NCI-H2081 (cell line): ENCODE measurements at regions not wholly inside any gene's neighbourhood (a gene's known extent, or its start where the extent isn't known, plus 50 kb on each side); places are given as distances from the start of the nearest gene placed in this dataset.

Experiments
- DNase-seq, 2 experiments: peaks; one replicate each; lab custom pipeline; 2025; lab: John Stamatoyannopoulos, UW

DNA sequence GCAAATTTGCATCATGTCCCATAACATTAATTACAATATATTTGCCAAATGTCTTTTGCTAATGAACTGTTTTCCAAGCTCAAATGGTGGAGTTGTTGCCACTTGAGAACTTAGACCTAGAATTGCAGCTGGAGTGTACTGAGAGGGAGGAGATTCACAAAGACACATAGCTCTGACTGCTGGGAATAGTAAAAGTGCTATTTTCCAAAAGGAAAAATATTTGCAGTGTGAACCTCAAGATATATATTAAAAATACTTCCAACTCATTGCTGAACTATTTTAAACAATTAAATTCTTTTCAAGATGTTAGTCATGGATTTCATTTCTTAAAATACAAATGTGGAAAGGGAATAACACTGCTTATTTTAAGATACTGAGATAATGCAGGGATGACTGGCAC is 666.8 kb upstream of the ARPP21 start:
- no peak for DNase-seq

- no peak for DNase-seq
These were observed 665.7 kb upstream of the ARPP21 start for GRCh38 chr3:34973586-34973985.

DNA sequence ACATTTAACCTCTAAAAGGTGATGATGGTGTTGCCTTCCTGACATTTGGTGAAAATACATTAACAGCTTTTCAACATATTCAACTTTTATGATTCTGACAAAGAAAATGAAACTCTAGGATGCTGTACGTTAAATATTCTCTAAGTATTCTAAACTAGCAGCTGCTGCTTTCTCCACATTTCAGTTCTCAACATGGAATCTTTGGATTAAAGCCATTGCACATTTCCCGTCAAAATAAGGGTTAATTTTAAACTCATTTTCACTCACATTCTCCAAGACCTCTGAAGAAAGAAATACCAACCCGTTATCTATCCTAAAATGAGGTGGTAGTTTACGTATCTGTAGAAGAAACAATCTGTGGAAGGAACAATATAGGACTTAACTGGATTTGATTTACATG is 655.7 kb upstream of the ARPP21 start:
- DNase-seq = no peak

DNA sequence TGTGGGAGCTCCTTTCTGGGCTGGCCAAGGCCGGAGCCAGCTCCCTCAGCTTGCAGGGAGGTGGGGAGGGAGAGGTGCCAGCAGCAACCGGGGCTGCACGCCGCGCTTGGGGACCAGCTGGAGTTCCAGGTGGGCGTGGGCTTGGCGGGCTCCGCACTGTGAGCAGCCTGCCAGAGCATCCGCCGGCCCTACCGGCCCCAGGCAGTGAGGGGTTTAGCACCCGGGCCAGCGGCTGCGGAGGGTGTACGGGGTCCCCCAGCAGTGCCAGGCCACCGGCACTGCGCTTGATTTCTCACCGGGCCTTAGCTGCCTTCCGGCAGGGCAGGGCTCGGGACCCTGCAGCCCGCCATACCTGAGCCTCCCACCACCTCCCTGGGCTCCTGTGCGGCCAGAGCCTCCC is 651.0 kb upstream of the ARPP21 start:
- no peak for DNase-seq

GRCh38 chr3:34995796-34996430 is 643.4 kb upstream of the ARPP21 start:
- DNase-seq = no peak

DNA sequence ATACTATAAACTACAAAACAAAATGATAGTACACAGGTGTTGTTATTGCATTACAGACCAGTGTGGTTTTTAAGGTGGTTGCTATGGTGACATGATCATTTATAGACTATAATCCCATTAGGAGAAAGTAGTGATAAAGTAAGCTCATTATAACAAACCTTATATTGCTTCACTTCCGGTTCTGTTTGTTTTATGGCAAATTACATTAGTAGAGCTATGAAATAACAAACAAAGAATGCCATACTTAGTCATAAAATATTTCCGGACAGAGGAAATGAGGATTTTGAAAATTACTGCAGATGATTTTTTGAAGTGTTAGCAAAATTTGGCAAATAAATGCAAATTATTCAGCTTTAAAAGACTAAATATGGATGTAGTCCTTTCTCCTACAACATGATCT is 640.4 kb upstream of the ARPP21 start:
- DNase-seq = no peak

- DNase-seq = no peak
These were observed 627.1 kb upstream of the ARPP21 start for GRCh38 chr3:35012214-35012613.

GRCh38 chr3:35028157-35028556 is 611.2 kb upstream of the ARPP21 start:
- DNase-seq = no peak

DNA sequence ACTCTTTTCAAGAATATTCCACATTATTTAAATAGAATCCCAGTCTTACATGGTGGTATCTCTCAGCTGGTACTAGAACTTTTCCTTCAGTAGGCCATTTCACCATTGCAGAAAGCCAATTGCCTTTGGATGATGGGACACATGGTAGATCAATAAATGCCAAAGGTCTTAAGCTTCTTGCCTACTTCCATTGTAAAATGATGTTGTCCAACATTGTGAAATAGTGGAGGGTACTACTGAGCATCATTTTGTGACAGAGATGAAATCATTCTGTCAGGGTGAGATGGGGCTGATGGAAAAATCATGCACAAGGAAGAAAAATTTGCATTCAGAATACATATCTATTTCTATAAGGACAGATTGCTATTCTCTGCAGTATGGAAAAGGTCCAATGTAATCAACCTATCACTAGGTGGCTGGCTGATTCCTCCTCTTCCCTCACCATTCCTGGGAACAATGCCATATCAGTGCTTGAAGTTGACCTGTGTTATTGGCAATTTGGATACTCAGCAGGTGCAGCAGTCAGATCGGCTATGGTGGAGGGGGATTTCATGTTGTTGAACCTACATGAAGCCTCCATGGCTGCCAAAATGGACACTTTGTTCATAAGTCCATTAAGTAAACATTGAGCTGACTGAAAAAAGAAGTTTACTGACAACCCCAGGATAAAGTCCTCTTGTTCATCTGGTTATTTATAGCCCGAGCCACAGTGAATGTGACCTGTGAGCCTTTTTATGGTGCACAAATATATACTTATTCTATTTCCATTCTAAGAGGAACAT is 596.9 kb upstream of the ARPP21 start:
- DNase-seq = peak; percentile 59 to 90

- DNase-seq = no peak
These were observed 596.3 kb upstream of the ARPP21 start for GRCh38 chr3:35043040-35043439.

DNA sequence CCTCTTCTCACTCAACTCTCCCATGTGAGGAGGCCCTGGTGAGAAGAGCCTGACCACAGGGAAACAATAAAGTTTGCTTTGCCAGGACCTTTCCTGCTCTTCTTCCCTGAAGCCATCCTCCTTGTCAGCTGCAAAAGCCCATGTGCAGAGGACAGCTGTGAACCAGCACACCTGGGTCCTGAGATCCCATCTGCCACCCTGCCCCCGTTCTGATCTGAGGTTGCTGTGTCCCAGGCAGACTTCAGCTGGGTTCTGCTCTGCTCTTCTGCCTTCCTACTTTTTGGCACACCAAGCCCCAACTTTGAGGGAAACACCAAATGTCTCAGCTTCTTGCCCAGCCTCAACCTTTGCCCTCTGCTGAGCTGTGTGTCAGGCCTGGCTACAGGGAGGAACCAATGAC is 595.1 kb upstream of the ARPP21 start:
- DNase-seq = no peak

DNA sequence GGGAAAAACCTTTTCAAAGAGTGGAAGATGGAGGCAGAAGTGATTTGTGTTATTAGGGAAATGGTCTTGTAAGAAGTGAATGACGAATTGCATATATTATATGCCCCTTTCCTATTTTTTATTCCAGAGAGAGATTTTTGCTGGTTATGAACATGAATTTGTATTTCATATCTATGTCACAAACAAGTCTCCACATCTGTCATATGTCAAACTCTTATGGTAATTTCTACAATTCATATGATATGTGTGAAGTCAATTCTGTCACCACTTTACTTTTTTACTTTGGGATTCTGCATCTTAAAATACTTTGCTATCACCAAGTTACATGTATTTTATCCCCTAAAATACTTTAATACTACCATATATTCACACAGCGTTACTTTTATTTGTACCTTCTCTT is 594.2 kb upstream of the ARPP21 start:
- no peak for DNase-seq

DNA sequence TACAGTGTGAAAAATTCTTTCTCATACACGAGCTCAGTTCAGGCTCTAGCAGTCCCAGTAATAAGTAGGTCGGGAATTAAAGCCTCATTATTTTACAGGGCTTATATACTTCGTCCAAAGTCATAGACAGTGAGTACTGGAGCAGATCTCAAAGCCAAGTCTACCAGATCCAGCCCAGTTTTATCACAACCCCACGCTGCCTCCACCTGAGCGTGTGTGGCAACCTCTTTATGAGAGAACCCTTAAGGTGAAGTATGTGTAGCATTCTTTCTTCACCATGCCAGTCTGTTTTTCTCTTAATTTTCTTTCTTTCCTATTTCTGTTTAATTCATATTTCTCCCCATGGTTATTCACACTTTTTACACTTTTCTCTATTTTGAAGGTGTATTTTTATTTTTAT is 574.6 kb upstream of the ARPP21 start:
- DNase-seq = no peak

GRCh38 chr3:35065891-35066290 is 573.4 kb upstream of the ARPP21 start:
- DNase-seq = no peak

DNA sequence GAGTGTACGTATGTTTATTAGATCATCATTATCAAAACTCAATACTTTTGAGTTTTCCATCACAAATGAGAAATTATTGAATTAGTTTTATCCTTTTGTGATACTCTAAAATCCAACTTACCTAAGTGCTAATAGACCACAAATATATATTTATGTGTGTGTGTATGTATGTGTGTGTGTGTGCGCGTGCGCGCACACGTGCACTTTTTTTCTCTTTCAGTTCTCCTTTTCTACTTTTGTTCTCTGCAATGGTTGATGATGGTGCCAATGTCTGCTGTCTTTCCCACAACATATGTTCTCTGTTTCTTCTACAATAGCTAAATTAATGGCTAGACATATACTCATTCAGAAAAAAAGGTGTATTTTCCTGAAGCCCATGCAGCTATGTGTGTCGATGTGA is 571.6 kb upstream of the ARPP21 start:
- no peak for DNase-seq

DNA sequence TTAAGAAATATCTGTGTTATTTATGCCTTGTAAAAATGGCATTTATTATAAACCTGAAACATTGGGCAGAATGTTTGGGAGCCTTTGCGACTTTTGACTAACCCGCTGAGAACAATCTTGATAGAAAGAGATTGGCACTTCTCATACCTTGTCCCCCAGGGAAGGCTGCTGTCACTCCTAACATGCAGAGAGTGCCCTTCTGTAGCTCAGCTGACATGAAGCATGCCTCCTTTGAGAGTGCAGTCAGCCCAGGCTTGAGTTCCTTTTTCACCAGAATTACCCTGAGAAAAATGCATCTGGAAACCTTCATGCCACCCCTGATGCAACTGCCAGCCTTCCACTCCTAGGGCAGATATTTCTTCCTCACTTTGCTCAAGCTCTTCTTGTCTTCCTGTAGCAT is 569.2 kb upstream of the ARPP21 start:
- no peak for DNase-seq

DNA sequence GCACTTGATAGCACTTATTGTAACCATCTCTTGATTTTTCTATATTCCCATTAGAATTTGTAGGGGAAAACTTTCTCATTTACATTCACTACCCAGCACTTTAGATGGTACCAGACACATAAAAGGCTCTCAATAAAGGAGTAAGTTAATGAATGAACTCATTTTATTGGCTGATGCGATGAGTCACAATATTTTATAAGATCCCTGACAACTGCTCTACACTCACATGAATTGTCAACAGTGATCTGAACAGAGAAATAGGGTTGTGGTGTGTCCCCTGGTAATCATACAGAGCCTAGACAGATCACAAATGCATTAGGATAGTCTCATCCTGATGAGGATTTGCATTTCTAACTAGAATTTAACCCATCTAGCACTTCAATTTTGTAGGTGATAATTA is 567.6 kb upstream of the ARPP21 start:
- no peak for DNase-seq

DNA sequence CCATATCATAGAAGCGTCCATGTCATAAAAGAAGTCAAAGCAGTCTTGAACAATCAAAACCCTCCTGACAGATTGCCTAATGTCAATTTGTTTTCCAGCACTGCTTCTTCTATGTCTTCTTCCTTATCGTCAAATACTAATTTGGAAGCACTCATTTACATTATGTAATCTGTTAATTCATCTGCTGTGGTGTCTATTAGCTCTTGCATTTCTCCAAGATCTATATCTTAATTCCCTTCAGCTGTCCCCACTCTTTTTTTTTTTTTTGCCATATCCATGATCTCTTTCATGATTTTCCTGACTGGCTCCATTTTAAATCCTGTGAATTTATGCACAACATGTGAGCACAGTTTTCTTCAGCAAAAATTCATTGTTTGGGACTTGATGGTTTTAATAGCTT is 560.5 kb upstream of the ARPP21 start:
- DNase-seq = no peak

GRCh38 chr3:35079403-35079802 is 559.9 kb upstream of the ARPP21 start:
- no peak for DNase-seq

- DNase-seq = no peak
These were observed 557.4 kb upstream of the ARPP21 start for GRCh38 chr3:35081899-35082298.

DNA sequence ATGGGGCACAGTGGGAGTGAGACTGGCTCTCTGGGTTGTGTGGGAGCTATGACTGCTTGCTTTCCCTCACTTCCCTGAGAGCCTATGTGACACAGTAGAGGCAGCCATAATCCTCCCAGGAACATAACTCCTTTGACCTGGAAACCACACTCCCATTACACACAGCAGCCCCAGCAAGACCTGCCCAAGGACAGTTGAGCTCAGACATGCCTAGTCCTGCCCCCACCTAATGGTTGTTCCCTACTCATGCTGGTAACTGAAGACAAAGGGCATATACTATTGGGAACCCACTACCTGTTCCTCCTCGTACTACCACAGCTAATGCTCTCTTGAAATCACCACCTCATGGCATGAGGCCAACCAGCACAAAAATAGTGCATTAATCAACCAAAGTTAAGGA is 550.4 kb upstream of the ARPP21 start:
- no peak for DNase-seq

GRCh38 chr3:35114686-35115085 is 524.6 kb upstream of the ARPP21 start:
- DNase-seq = no peak

- DNase-seq = no peak
These were observed 519.3 kb upstream of the ARPP21 start for GRCh38 chr3:35120026-35120425.

DNA sequence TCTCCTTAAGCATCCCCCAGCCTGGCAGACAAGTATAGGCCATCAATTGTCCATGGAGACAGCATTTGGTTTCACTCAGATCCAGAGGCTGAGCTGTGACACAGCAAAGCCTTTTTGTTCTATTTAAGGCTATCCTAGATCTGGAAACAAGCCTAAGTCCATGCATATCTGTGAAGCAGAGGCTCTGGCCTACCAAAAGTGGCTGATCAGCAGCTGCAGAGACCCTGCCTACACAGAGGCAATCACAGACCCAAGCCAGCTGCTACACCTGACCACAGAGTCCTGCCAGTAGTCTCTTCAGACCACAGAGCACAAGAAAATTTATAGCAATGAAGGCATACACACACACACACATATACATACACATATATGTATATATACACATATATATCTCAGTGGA is 501.7 kb upstream of the ARPP21 start:
- DNase-seq = no peak
